GM12878 (cell line): ENCODE measurements at regions not wholly inside any gene's neighbourhood (a gene's known extent, or its start where the extent isn't known, plus 50 kb on each side); places are given as distances from the start of the nearest gene placed in this dataset.

ENCODE experiments used
- ATF3 ChIP-seq: IDR thresholded peaks from 2 replicates; pipeline ENCODE4 v1.6.1; 2011; ENCODE audit warnings: low read depth, mild to moderate bottlenecking, low read length, moderate library complexity, borderline replicate concordance; ENCODE audit errors: extremely low read depth
- CBX5 ChIP-seq: sonication (generic); IDR thresholded peaks from 2 replicates; pipeline ENCODE4 v1.6.1; 2016; ENCODE audit warnings: low read depth, moderate library complexity, mild to moderate bottlenecking, inconsistent platforms
- EP300 ChIP-seq, 2 experiments: fragments of 150-350 bp in 1 of 2; IDR thresholded peaks; 2 replicates each; pipeline ENCODE4 v1.6.1; 2011 to 2012; ENCODE audit warnings: low read depth in 2 of 2, low read length in 2 of 2, borderline replicate concordance in 1 of 2, improper control_type of control experiment in 1 of 2, inconsistent platforms in 1 of 2; ENCODE audit not compliant: control insufficient read depth in 1 of 2
- HDAC6 ChIP-seq: fragments of 200-600 bp; sonication (generic); IDR thresholded peaks from one replicate; pipeline ENCODE4 v1.8.0; 2017; ENCODE audit warnings: antibody characterized with exemption; ENCODE audit not compliant: unreplicated experiment
- SUZ12 ChIP-seq: fragments of 200-600 bp; sonication (generic); IDR thresholded peaks from one replicate; pipeline ENCODE4 v1.6.1; 2018; ENCODE audit warnings: antibody characterized with exemption, mild to moderate bottlenecking; ENCODE audit not compliant: unreplicated experiment

DNA sequence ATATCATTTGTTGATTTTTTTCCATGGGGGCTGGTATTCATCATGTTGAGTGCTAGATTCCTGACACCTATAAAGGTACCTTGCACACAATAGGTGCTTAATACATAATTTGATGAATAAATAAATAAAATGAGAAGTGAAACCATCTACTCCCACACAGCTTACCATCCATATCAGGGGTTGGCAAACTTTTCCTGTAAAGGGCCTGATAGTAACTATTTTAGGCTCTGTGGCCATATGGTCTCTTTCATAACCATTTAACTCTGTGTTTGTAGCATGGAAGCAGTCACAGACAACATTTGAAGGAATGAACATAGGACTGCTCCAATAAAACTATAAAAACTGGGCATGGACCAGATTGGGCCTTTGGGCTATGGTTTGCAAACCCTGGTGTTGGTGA, 100.3 kb downstream of the GCNT1 start:
- TF ChIP-seq HDAC6 (no peak), ATF3 (no peak), EP300 (IDR thresholded peaks at IDR 0.05; ENCODE audit: borderline replicate concordance in 1 of 2, control insufficient read depth in 1 of 2, low read depth in 2 of 2, low read length in 2 of 2) (no peak), CBX5 (no peak), SUZ12 (no peak)
